ENCODE measurements at regions not wholly inside any gene's neighbourhood (a gene's known extent, or its start where the extent isn't known, plus 50 kb on each side); places are given as distances from the start of the nearest gene placed in this dataset.

- Histone ChIP-seq H3K9me3 (ENCODE audit: insufficient read depth, low read depth, low read length) (no peaks in the 10 kb centered on the region), H3K4me1 (ENCODE audit: insufficient read depth, low read length) (peaks cover 4% of the 10 kb centered on the region), H3K36me3 (ENCODE audit: insufficient read depth, low read length) (no peaks in the 10 kb centered on the region), H3K9ac (ENCODE audit: low read length) (no peak overlapping the region), H4K20me1 (ENCODE audit: insufficient read depth, low read length) (no peaks in the 10 kb centered on the region), H2AFZ (ENCODE audit: low read depth, low read length) (no peak overlapping the region), H3K4me2 (ENCODE audit: low read length) (no peak overlapping the region), H3K27me3 (ENCODE audit: insufficient read depth, low read length) (no peaks in the 10 kb centered on the region), H3K4me3 (ENCODE audit: insufficient read depth, low read depth, low read length) (no peak overlapping the region), H3K27ac (ENCODE audit: low read depth, low read length) (no peak overlapping the region), H3K79me2 (ENCODE audit: insufficient read depth, low read length) (no peaks in the 10 kb centered on the region)
- Mint-ChIP-seq H3K27me3 (ENCODE audit: low read depth, unreplicated experiment) (peaks cover 2% of the 10 kb centered on the region), H3K27ac (ENCODE audit: unreplicated experiment) (no peak overlapping the region), H3K9me3 (ENCODE audit: unreplicated experiment) (peaks cover 4% of the 10 kb centered on the region), H3K4me3 (ENCODE audit: unreplicated experiment) (no peak overlapping the region), H3K4me1 (ENCODE audit: low read depth, unreplicated experiment) (peaks cover 8% of the 10 kb centered on the region), H3K36me3 (ENCODE audit: low read depth, unreplicated experiment) (no peaks in the 10 kb centered on the region)
- no peak for DNase-seq (ENCODE audit: low read depth)
- TF ChIP-seq, protein P1, sequence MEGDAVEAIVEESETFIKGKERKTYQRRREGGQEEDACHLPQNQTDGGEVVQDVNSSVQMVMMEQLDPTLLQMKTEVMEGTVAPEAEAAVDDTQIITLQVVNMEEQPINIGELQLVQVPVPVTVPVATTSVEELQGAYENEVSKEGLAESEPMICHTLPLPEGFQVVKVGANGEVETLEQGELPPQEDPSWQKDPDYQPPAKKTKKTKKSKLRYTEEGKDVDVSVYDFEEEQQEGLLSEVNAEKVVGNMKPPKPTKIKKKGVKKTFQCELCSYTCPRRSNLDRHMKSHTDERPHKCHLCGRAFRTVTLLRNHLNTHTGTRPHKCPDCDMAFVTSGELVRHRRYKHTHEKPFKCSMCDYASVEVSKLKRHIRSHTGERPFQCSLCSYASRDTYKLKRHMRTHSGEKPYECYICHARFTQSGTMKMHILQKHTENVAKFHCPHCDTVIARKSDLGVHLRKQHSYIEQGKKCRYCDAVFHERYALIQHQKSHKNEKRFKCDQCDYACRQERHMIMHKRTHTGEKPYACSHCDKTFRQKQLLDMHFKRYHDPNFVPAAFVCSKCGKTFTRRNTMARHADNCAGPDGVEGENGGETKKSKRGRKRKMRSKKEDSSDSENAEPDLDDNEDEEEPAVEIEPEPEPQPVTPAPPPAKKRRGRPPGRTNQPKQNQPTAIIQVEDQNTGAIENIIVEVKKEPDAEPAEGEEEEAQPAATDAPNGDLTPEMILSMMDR (IDR thresholded peaks at IDR 0.05; ENCODE audit: insufficient read depth, low read depth, low read length) = no peak
- TF ChIP-seq EZH2 (IDR thresholded peaks at IDR 0.05; ENCODE audit: insufficient read depth, low read length) = no peak
- no peak for FAIRE-seq
These were observed 414.8 kb upstream of the JARID2 start for GRCh38 chr6:14831070-14831469.

GRCh38 chr6:14831937-14832336 lies 413.9 kb upstream of the JARID2 start:
- Histone ChIP-seq H3K27me3 (ENCODE audit: insufficient read depth, low read length) (no peaks in the 10 kb centered on the region), H4K20me1 (ENCODE audit: insufficient read depth, low read length) (no peaks in the 10 kb centered on the region), H3K4me3 (ENCODE audit: insufficient read depth, low read depth, low read length) (no peak overlapping the region), H3K4me2 (ENCODE audit: low read length) (no peak overlapping the region), H2AFZ (ENCODE audit: low read depth, low read length) (no peak overlapping the region), H3K36me3 (ENCODE audit: insufficient read depth, low read length) (no peaks in the 10 kb centered on the region), H3K9ac (ENCODE audit: low read length) (no peak overlapping the region), H3K79me2 (ENCODE audit: insufficient read depth, low read length) (no peaks in the 10 kb centered on the region), H3K4me1 (ENCODE audit: insufficient read depth, low read length) (peaks cover 4% of the 10 kb centered on the region), H3K27ac (ENCODE audit: low read depth, low read length) (no peak overlapping the region), H3K9me3 (ENCODE audit: insufficient read depth, low read depth, low read length) (no peaks in the 10 kb centered on the region)
- TF ChIP-seq, protein P1 (IDR thresholded peaks at IDR 0.05; ENCODE audit: insufficient read depth, low read depth, low read length) = no peak
- no peak for TF ChIP-seq EZH2 (IDR thresholded peaks at IDR 0.05; ENCODE audit: insufficient read depth, low read length)
- no peak for FAIRE-seq
- Mint-ChIP-seq H3K36me3 (ENCODE audit: low read depth, unreplicated experiment) (no peaks in the 10 kb centered on the region), H3K4me3 (ENCODE audit: unreplicated experiment) (no peak overlapping the region), H3K4me1 (ENCODE audit: low read depth, unreplicated experiment) (peaks cover 8% of the 10 kb centered on the region), H3K9me3 (ENCODE audit: unreplicated experiment) (peaks cover 4% of the 10 kb centered on the region), H3K27ac (ENCODE audit: unreplicated experiment) (no peak overlapping the region), H3K27me3 (ENCODE audit: low read depth, unreplicated experiment) (peaks cover 7% of the 10 kb centered on the region)
- no peak for DNase-seq (ENCODE audit: low read depth)

- no peaks in the 10 kb centered on the region for H4K20me1 ChIP-seq (ENCODE audit: insufficient read depth, low read length)
- no peaks in the 10 kb centered on the region for H3K36me3 ChIP-seq (ENCODE audit: insufficient read depth, low read length)
- Mint-ChIP-seq H3K36me3 (ENCODE audit: low read depth, unreplicated experiment) (no peaks in the 10 kb centered on the region), H3K4me1 (ENCODE audit: low read depth, unreplicated experiment) (peaks cover 8% of the 10 kb centered on the region), H3K27me3 (ENCODE audit: low read depth, unreplicated experiment) (peaks cover 10% of the 10 kb centered on the region), H3K27ac (ENCODE audit: unreplicated experiment) (no peak overlapping the region), H3K4me3 (ENCODE audit: unreplicated experiment) (no peak overlapping the region), H3K9me3 (ENCODE audit: unreplicated experiment) (peaks cover 2% of the 10 kb centered on the region)
- H3K9ac ChIP-seq (ENCODE audit: low read length) = no peak overlapping the region
- TF ChIP-seq EZH2 (IDR thresholded peaks at IDR 0.05; ENCODE audit: insufficient read depth, low read length) = no peak
- TF ChIP-seq, protein P1 (IDR thresholded peaks at IDR 0.05; ENCODE audit: insufficient read depth, low read depth, low read length) = no peak
- no peak overlapping the region for H3K4me3 ChIP-seq (ENCODE audit: insufficient read depth, low read depth, low read length)
- FAIRE-seq (no peak), DNase-seq (ENCODE audit: low read depth) (no peak)
- H3K4me1 ChIP-seq (ENCODE audit: insufficient read depth, low read length) = peaks cover 4% of the 10 kb centered on the region
- H3K4me2 ChIP-seq (ENCODE audit: low read length) = no peak overlapping the region
- H3K9me3 ChIP-seq (ENCODE audit: insufficient read depth, low read depth, low read length) = no peaks in the 10 kb centered on the region
- H2AFZ ChIP-seq (ENCODE audit: low read depth, low read length) = no peak overlapping the region
- no peak overlapping the region for H3K27ac ChIP-seq (ENCODE audit: low read depth, low read length)
- H3K27me3 ChIP-seq (ENCODE audit: insufficient read depth, low read length) = no peaks in the 10 kb centered on the region
- H3K79me2 ChIP-seq (ENCODE audit: insufficient read depth, low read length) = no peaks in the 10 kb centered on the region
These were observed 413.4 kb upstream of the JARID2 start for GRCh38 chr6:14832427-14832826.
